ENCODE measurements at regions not wholly inside any gene's neighbourhood (a gene's known extent, or its start where the extent isn't known, plus 50 kb on each side); places are given as distances from the start of the nearest gene placed in this dataset.
"Not testable (repeated sequence)": the region's sequence is repeated elsewhere in the genome, so short reads cannot be mapped to it uniquely, and the experiment has no call there.

- DNase-seq: not testable (repeated sequence)
Observed at GRCh38 chr16:18148132-18148531, 188.4 kb downstream of the NPIPA8 start.

DNA sequence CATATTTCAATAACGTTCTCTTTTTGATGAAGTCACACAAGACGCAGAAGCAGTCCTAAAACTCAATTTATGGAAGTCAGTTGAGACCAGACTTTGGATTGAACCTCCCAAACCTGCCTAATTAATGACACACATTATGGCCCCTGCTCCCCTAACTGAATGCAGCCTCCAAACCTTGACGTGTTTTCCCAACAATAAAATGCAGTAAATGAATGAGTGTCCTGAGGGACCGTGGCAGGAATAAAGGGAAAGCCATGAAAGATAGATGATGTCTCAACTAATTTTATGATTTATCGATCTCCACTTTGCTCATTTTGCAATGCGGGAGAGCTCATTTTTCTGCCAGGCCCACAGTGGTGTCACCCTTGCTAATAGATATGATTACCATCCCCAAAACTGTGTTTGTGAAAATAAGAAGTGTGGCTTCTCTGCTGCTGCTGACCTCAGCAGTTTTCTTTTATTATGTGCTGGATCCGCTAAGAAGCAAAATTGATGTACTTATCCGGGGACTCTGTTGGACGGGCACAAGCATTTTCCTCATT, 189.9 kb downstream of the NPIPA8 start:
- DNase-seq: not testable (repeated sequence)

DNA sequence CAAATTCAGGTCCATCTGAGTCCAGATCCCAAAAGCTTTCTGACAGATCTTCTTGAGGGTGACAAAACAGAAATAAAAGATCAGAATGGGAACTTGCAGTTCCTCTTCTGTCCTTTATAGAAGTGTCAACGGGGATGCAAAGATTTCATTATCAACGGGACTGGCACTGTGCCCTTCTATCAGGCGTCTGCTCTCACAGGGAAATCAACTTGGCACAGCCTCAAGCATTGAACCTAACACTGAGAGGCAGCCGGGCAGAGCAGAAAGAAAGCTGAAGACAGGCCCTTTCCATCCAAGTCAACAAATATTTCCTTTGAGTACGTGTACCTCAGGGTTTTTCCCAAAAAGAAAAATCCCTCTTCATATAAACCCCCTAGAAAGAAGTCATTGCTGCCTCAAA, 194.5 kb downstream of the NPIPA8 start:
- DNase-seq: not testable (repeated sequence)

DNA sequence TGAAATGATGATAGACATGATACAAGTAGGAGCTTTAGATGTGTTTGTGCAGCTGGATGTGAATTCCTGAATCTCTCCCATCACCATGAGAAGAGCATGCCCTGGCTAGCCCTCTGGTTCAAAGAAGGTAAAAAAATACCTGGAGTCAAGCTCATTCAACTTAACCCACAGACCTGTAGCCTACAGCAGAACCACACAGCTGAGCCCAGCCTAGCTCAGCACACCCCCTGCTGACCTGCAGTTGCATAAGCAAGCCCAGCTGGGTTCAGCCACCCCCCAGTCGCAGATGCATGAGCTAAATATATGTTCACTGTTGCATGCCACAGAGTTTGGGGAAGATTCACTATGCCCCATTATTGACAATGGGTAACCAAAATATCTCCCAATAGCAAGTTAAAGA, 200.2 kb downstream of the NPIPA8 start:
- DNase-seq: not testable (repeated sequence)

DNA sequence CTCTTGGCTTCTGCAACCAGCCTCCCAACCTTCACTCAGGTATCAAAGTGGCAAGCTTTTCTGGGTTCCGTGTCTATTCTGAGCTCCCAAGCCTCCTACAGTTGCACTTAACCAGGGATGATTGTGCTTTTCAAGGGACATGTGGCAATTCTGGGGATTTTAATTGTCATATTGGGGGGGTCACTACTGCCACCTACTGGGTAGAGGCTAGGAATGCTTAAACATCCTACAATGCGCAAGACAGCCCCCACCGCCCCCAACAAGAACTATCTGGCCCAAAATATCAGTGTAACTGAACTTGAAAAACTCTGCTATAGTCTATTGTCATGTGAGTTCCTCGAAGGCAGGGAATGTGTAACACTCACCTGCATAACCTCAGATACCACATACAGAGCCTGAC, 201.5 kb downstream of the NPIPA8 start:
- not testable (repeated sequence) for DNase-seq

- not testable (repeated sequence) for DNase-seq
Observed at GRCh38 chr16:18131587-18131986, 204.9 kb downstream of the NPIPA8 start.

GRCh38 chr16:18130478-18131120, 205.9 kb downstream of the NPIPA8 start:
- not testable (repeated sequence) for DNase-seq

GRCh38 chr16:18127033-18127432, 209.5 kb downstream of the NPIPA8 start:
- DNase-seq: not testable (repeated sequence)

GRCh38 chr16:18119092-18119491, 217.4 kb downstream of the NPIPA8 start:
- DNase-seq: not testable (repeated sequence)

DNA sequence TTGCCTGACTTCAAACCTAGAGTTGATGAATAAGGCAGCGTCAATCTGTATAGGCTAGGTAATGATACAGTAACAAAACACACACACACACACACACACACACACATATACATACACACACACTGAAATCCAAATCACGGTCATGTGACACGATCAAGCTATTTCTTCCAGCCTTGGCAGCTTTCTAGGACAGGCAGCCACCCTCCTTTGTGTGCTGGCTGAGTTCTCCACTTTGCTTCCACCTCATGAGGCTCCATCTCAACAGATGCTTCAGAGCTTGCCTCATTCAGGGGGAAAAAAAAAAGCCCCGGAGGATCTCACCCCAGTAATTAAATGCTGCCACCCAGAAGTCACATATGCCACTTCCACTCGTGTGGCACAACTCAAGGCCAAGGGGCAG, 217.9 kb downstream of the NPIPA8 start:
- DNase-seq: not testable (repeated sequence)

DNA sequence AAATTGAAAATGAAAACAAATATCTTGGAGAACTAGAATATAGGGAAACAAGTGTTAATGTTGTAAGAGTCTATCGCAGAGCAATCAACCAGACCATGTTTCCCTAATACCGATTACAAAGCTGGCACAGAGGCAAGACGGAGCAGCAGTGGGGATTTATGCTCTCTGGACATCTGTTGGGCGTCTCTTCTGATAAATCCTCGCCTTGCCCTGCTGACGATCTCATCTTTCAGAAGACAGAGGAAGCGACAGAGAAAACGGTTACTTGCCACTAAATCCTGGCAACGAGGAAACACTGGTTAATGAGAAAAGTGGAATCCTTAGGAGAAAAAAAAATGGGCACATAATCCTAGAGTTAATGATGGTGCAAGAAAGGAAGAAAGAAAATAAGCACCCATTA, 218.5 kb downstream of the NPIPA8 start:
- not testable (repeated sequence) for DNase-seq

- not testable (repeated sequence) for DNase-seq
Observed at GRCh38 chr16:18104412-18104811, 232.1 kb downstream of the NPIPA8 start.

GRCh38 chr16:18101077-18101476, 235.5 kb downstream of the NPIPA8 start:
- not testable (repeated sequence) for DNase-seq

DNA sequence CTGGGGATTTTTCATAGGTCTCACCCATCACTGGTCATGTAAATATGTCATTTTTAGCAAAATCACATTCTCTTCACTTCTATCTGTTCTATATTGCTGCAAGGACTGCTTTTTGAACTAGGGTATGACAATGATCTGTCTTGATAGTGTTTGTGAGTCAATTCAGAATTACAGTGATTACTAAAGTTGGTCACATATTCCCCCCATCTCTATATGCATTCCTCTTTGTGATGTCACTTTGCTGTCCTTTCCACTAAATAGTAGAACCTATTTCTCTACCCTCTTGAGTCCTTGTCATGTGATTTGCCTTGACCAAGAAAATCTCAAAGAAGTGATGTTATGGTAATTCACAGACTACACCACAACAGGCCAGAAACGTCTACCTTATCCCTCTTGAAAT, 243.9 kb downstream of the NPIPA8 start:
- DNase-seq: not testable (repeated sequence)

DNA sequence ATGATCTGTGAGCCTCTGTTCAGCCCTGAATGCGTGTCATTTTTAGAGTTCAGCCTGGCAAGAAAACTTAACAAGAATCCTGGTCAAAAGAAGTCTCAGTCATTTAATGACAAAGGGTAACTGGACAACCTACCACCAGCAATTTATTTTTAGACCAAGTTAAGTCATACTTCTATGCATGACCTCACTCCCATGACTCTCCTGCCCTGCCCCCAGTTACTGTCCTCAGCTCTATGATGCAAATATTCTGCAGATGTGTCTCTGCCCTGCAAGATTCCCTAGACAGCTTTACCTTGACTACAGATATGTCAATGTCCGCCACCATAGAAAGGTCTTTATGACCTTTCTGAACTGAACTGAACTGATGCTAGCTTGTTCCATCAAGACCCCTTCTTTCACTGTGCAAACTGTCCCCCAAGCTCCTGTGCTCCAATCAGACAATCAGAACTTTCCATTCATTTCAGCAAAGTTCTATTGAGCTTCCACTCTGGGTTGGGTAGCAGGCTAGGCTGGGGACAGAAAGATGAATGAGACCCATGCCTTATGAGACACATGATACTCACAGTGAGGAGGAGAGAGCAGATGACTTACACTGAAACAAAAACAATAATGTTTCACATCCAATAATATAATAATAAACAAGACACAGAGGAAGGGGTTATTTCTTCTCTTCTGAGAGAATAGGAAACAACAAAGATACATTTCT, 255.7 kb downstream of the NPIPA8 start:
- DNase-seq: not testable (repeated sequence)

GRCh38 chr16:18077910-18078309, 258.6 kb downstream of the NPIPA8 start:
- not testable (repeated sequence) for DNase-seq

GRCh38 chr16:18072161-18072560, 264.4 kb downstream of the NPIPA8 start:
- no peak for DNase-seq

- no peak for DNase-seq
Observed at GRCh38 chr16:18069683-18070082, 266.9 kb downstream of the NPIPA8 start.

- DNase-seq: no peak
Observed at GRCh38 chr16:18068477-18068876, 268.1 kb downstream of the NPIPA8 start.

- DNase-seq: no peak
Observed at GRCh38 chr16:18062713-18063112, 273.8 kb downstream of the NPIPA8 start.

DNA sequence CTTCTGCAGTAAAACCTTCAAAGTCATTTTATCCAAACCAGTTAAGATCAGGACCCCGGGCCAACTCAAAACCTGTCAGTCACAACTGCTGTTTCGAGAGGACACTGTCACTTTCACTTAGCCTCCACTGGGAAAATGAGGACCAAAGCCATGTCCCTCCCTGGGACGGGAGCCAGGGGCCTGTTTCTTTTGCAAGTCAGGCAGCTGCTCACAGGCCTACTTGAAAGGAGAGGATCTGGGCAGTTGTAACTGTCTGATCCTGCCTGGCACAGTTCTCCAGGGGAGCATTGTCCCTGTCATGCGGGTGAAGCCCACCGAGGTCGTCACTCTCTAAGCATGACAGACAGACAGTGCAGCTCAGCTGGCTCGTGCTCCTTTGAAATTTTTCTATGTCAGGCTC, 276.2 kb downstream of the NPIPA8 start:
- no peak for DNase-seq

DNA sequence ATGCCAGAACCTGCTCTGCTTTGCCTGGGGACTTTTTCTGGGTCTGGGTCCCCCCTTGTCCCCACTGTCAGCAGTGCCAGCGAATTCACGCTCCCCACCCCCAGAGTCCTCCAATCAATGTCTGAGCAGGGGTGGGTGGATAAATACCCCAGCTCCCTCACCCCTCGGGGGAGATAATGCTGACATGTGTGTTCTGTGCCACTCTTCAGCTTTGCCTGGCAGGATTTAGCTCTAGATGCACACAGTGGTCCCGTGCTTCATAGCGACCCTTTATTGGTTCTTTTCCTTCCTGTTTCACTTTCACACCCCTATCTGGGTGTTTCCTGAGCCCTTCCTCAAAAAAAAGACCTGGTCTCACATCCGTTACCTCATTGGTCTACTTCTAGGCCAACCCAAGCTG, 277.0 kb downstream of the NPIPA8 start:
- DNase-seq: no peak

- DNase-seq: no peak
Observed at GRCh38 chr16:18059089-18059488, 277.4 kb downstream of the NPIPA8 start.

DNA sequence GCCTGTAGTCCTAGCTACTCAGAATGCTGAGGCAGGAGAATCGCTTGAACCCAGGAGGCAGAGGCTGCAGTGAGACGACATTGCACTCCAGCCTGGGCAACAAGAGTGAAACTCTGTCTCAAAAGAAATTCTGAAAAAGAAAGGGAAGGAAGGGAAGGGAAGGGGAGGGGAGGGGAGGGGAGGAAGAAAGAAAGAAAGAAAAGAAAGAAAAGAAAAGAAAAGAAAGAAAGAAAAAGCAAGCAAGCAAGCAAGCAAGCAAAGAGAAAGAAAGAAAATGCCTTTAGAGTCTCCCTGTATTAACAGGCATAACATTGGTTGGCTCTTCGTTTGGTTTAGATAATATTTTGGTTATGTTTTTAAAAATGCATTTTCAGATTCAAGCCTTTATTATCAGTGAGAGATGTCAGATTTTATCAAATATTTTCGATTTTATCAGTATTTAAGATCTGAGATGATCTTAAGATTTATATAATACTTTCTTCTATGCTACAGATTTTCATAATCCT, 281.1 kb downstream of the NPIPA8 start:
- no peak for DNase-seq
